Chondrocyte (in vitro differentiated cells): ENCODE measurements at regions not wholly inside any gene's neighbourhood (a gene's known extent, or its start where the extent isn't known, plus 50 kb on each side); places are given as distances from the start of the nearest gene placed in this dataset.

Source experiments
- DNase-seq: peaks from one replicate; pipeline ENCODE4 v3.0.0; 2021; ENCODE audit warnings: mixed read lengths, low spot score
- H3K27ac Mint-ChIP-seq: one replicate; pipeline ENCODE4 v1.8.0; 2021; ENCODE audit warnings: mild to moderate bottlenecking, moderate library complexity, mixed read lengths; ENCODE audit not compliant: unreplicated experiment
- H3K27me3 Mint-ChIP-seq: 2 replicates; pipeline ENCODE4 v1.8.0; 2021; ENCODE audit warnings: low read depth, mixed read lengths
- H3K36me3 Mint-ChIP-seq: 2 replicates; pipeline ENCODE4 v1.8.0; 2021; ENCODE audit warnings: low read depth, mixed read lengths
- H3K4me1 Mint-ChIP-seq: 2 replicates; pipeline ENCODE4 v1.8.0; 2021; ENCODE audit warnings: low read depth, mild to moderate bottlenecking, mixed read lengths
- H3K4me3 Mint-ChIP-seq: one replicate; pipeline ENCODE4 v1.8.0; 2021; ENCODE audit warnings: mild to moderate bottlenecking, moderate library complexity, mixed read lengths; ENCODE audit not compliant: unreplicated experiment
- H3K9me3 Mint-ChIP-seq: 2 replicates; pipeline ENCODE4 v1.8.0; 2021; ENCODE audit warnings: low read depth, mixed read lengths
- TF ChIP-seq, protein P1 (sequence below): fragments of 200-600 bp; sonication (generic); IDR thresholded peaks from 2 replicates; pipeline ENCODE4 v1.5.0; 2021; ENCODE audit warnings: antibody characterized with exemption, mild to moderate bottlenecking, moderate library complexity

- H3K27me3 Mint-ChIP-seq = no peaks in the 10 kb centered on the region
- TF ChIP-seq, protein P1, sequence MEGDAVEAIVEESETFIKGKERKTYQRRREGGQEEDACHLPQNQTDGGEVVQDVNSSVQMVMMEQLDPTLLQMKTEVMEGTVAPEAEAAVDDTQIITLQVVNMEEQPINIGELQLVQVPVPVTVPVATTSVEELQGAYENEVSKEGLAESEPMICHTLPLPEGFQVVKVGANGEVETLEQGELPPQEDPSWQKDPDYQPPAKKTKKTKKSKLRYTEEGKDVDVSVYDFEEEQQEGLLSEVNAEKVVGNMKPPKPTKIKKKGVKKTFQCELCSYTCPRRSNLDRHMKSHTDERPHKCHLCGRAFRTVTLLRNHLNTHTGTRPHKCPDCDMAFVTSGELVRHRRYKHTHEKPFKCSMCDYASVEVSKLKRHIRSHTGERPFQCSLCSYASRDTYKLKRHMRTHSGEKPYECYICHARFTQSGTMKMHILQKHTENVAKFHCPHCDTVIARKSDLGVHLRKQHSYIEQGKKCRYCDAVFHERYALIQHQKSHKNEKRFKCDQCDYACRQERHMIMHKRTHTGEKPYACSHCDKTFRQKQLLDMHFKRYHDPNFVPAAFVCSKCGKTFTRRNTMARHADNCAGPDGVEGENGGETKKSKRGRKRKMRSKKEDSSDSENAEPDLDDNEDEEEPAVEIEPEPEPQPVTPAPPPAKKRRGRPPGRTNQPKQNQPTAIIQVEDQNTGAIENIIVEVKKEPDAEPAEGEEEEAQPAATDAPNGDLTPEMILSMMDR = no peak
- no peak overlapping the region for H3K4me3 Mint-ChIP-seq
- no peak for DNase-seq
- H3K27ac Mint-ChIP-seq = peak overlapping the region; percentile 63
- peaks cover 2% of the 10 kb centered on the region for H3K36me3 Mint-ChIP-seq
- peaks cover 4% of the 10 kb centered on the region for H3K9me3 Mint-ChIP-seq
- H3K4me1 Mint-ChIP-seq = peaks cover 29% of the 10 kb centered on the region
Measured at GRCh38 chr6:10151144-10151915, 263.5 kb downstream of the TFAP2A start.

GRCh38 chr6:10149603-10150002 is 265.3 kb downstream of the TFAP2A start:
- H3K27me3 Mint-ChIP-seq = no peaks in the 10 kb centered on the region
- no peak overlapping the region for H3K4me3 Mint-ChIP-seq
- no peaks in the 10 kb centered on the region for H3K36me3 Mint-ChIP-seq
- peaks cover 29% of the 10 kb centered on the region for H3K4me1 Mint-ChIP-seq
- H3K27ac Mint-ChIP-seq = no peak overlapping the region
- peaks cover 4% of the 10 kb centered on the region for H3K9me3 Mint-ChIP-seq
- DNase-seq = no peak
- TF ChIP-seq, protein P1 = no peak

- Mint-ChIP-seq H3K27me3 (no peaks in the 10 kb centered on the region), H3K27ac (no peak overlapping the region), H3K36me3 (no peaks in the 10 kb centered on the region), H3K9me3 (peaks cover 4% of the 10 kb centered on the region), H3K4me3 (peak overlapping the region; percentile 48), H3K4me1 (peaks cover 22% of the 10 kb centered on the region)
- TF ChIP-seq, protein P1 = no peak
- DNase-seq = no peak
Measured at GRCh38 chr6:10146715-10147451, 268.0 kb downstream of the TFAP2A start.

DNA sequence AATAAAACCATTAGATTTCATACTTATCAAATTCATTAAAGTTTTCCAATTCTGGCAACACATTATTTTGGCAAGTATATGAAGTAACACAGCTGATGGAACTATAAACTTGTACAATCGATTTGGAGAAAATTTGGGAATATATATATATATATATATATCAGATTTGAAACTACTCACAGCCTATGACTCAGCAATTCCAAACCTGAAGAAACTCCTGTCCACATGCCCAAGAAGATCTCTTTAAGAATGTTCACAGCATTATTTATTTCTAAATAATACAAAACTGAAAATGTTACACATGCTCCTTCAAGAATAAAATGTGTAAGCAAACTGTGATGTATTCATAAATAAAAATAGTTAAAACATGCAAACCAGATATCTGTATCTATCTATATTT is 270.1 kb downstream of the TFAP2A start:
- Mint-ChIP-seq H3K4me3 (no peak overlapping the region), H3K9me3 (peaks cover 4% of the 10 kb centered on the region), H3K27me3 (no peaks in the 10 kb centered on the region), H3K27ac (no peak overlapping the region), H3K36me3 (no peaks in the 10 kb centered on the region), H3K4me1 (peaks cover 19% of the 10 kb centered on the region)
- TF ChIP-seq, protein P1 = no peak
- no peak for DNase-seq

DNA sequence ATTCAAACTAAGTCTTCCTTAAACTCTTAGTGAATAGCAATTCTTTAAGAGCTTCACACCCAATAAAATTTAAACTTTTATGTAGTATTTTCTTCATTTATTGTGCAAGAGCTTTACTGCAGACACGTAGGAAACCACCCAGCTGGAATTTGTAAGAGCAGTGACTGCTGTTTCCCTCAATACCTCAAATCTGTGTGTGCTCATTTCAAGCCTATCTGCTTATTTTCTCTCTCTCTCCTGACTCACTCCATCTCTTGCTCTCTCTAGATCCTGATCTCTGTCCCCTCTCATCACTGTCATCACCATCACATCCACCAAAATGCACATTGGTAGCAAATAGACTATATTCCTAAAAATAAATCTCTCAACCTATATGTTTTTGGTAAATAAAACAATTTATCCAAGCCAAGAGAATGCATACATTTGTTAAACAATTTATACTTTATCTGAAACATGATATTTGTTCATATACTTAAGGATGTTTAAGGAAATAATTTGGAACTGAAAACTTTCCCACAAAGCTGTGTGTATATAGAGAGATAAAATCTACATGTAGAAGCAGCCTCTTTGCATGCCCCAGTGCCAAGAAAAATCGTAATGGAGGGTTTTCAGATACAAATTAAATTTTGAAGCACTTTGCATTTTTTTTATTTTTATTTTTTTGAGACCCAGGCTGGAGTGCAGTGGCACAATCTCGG is 273.0 kb downstream of the TFAP2A start:
- H3K4me1 Mint-ChIP-seq = peaks cover 16% of the 10 kb centered on the region
- TF ChIP-seq, protein P1 = no peak
- no peak overlapping the region for H3K4me3 Mint-ChIP-seq
- no peaks in the 10 kb centered on the region for H3K36me3 Mint-ChIP-seq
- peaks cover 7% of the 10 kb centered on the region for H3K9me3 Mint-ChIP-seq
- no peaks in the 10 kb centered on the region for H3K27me3 Mint-ChIP-seq
- no peak overlapping the region for H3K27ac Mint-ChIP-seq
- DNase-seq = no peak
